ENCODE measurements at regions not wholly inside any gene's neighbourhood (a gene's known extent, or its start where the extent isn't known, plus 50 kb on each side); places are given as distances from the start of the nearest gene placed in this dataset.

GRCh38 chr1:62977366-62977765, 193.4 kb downstream of the ATG4C start:
- no peak for DNase-seq (ENCODE audit: low read depth)
- H3K4me3 ChIP-seq (ENCODE audit: low read depth, low read length) = no peak overlapping the region
- no peak for TF ChIP-seq CTCF (IDR thresholded peaks at IDR 0.05; ENCODE audit: insufficient read depth, low read depth, low read length, missing control alignments)

GRCh38 chr1:62978741-62979140, 194.8 kb downstream of the ATG4C start:
- no peak for TF ChIP-seq CTCF (IDR thresholded peaks at IDR 0.05; ENCODE audit: insufficient read depth, low read depth, low read length, missing control alignments)
- H3K4me3 ChIP-seq (ENCODE audit: low read depth, low read length) = no peak overlapping the region
- DNase-seq (ENCODE audit: low read depth) = no peak

GRCh38 chr1:62981434-62981833, 197.5 kb downstream of the ATG4C start:
- DNase-seq (ENCODE audit: low read depth) = no peak
- no peak overlapping the region for H3K4me3 ChIP-seq (ENCODE audit: low read depth, low read length)
- no peak for TF ChIP-seq CTCF (IDR thresholded peaks at IDR 0.05; ENCODE audit: insufficient read depth, low read depth, low read length, missing control alignments)

GRCh38 chr1:62988867-62989266, 204.9 kb downstream of the ATG4C start:
- no peak for DNase-seq (ENCODE audit: low read depth)
- H3K4me3 ChIP-seq (ENCODE audit: low read depth, low read length) = no peak overlapping the region
- TF ChIP-seq CTCF (IDR thresholded peaks at IDR 0.05; ENCODE audit: insufficient read depth, low read depth, low read length, missing control alignments) = no peak

- DNase-seq (ENCODE audit: low read depth) = no peak
- no peak overlapping the region for H3K4me3 ChIP-seq (ENCODE audit: low read depth, low read length)
- no peak for TF ChIP-seq CTCF (IDR thresholded peaks at IDR 0.05; ENCODE audit: insufficient read depth, low read depth, low read length, missing control alignments)
These were observed 205.6 kb downstream of the ATG4C start for GRCh38 chr1:62989497-62989896.

GRCh38 chr1:62991152-62991551, 207.2 kb downstream of the ATG4C start:
- H3K4me3 ChIP-seq (ENCODE audit: low read depth, low read length) = no peak overlapping the region
- no peak for DNase-seq (ENCODE audit: low read depth)
- no peak for TF ChIP-seq CTCF (IDR thresholded peaks at IDR 0.05; ENCODE audit: insufficient read depth, low read depth, low read length, missing control alignments)

- DNase-seq (ENCODE audit: low read depth) = no peak
- no peak for TF ChIP-seq CTCF (IDR thresholded peaks at IDR 0.05; ENCODE audit: insufficient read depth, low read depth, low read length, missing control alignments)
These were observed 209.9 kb downstream of the ATG4C start for GRCh38 chr1:62993844-62994243.

More at GRCh38 chr1:62993844-62994243, 209.9 kb downstream of the ATG4C start:
- H3K4me3 ChIP-seq (ENCODE audit: low read depth, low read length) = no peak overlapping the region

All from GM12865 (cell line).